GM18951 (cell line): ENCODE measurements at regions not wholly inside any gene's neighbourhood (a gene's known extent, or its start where the extent isn't known, plus 50 kb on each side); places are given as distances from the start of the nearest gene placed in this dataset.

Experiments used
- POLR2A ChIP-seq: IDR thresholded peaks from 4 replicates; pipeline ENCODE4 v1.6.1; 2011; ENCODE audit warnings: mild to moderate bottlenecking; ENCODE audit not compliant: insufficient read length, insufficient read depth; ENCODE audit errors: extremely low read depth
- in situ Hi-C: fragments of 300-500 bp; cut with MboI; formaldehyde crosslinking; loops from one replicate; pipeline ENCODE4 v1.12.0; 2022; ENCODE audit warnings: low sequenced_read_pairs, mixed read lengths, inconsistent platforms; ENCODE audit not compliant: unreplicated experiment

GRCh38 chr10:3238115-3238871 is 65.7 kb upstream of the PITRM1 start:
- in situ Hi-C loops: loop anchor here (25.0 kb wide), 1 partner anchor 1424 kb away; no protein-coding TSS in a partner anchor
- TF ChIP-seq POLR2A: no peak

- no peak for TF ChIP-seq POLR2A
- in situ Hi-C loops: loop anchor here (25.0 kb wide), 1 partner anchor 1425 kb away; no protein-coding TSS in a partner anchor
Observed at GRCh38 chr10:3237530-3237929, 64.9 kb upstream of the PITRM1 start.

GRCh38 chr10:3236644-3237404 is 64.2 kb upstream of the PITRM1 start:
- in situ Hi-C loops: loop anchor here (25.0 kb wide), 1 partner anchor 1425 kb away; no protein-coding TSS in a partner anchor
- TF ChIP-seq POLR2A: no peak

GRCh38 chr10:3235996-3236510 is 63.5 kb upstream of the PITRM1 start:
- in situ Hi-C loops: loop anchor here (25.0 kb wide), 1 partner anchor 1426 kb away; no protein-coding TSS in a partner anchor

GRCh38 chr10:3235395-3235794 is 62.8 kb upstream of the PITRM1 start:
- in situ Hi-C loops: loop anchor here (25.0 kb wide), 1 partner anchor 1427 kb away; no protein-coding TSS in a partner anchor
- TF ChIP-seq POLR2A: no peak

More at GRCh38 chr10:3235996-3236510, 63.5 kb upstream of the PITRM1 start:
- no peak for TF ChIP-seq POLR2A

GRCh38 chr10:3233486-3233990 is 61.0 kb upstream of the PITRM1 start:
- in situ Hi-C loops: loop anchor here (25.0 kb wide), 1 partner anchor 1429 kb away; no protein-coding TSS in a partner anchor

GRCh38 chr10:3231951-3232730 is 59.6 kb upstream of the PITRM1 start:
- in situ Hi-C loops: loop anchor here (25.0 kb wide), 1 partner anchor 1430 kb away; no protein-coding TSS in a partner anchor
- TF ChIP-seq POLR2A: no peak

More at GRCh38 chr10:3233486-3233990, 61.0 kb upstream of the PITRM1 start:
- TF ChIP-seq POLR2A: no peak

GRCh38 chr10:3229815-3230214 is 57.2 kb upstream of the PITRM1 start:
- no peak for TF ChIP-seq POLR2A
- in situ Hi-C loops: loop anchor here (25.0 kb wide), 1 partner anchor 1432 kb away; no protein-coding TSS in a partner anchor

- in situ Hi-C loops: loop anchor here (25.0 kb wide), 1 partner anchor 1434 kb away; no protein-coding TSS in a partner anchor
- no peak for TF ChIP-seq POLR2A
Observed at GRCh38 chr10:3228629-3228945, 56.0 kb upstream of the PITRM1 start.

- in situ Hi-C loops: loop anchor here (25.0 kb wide), 1 partner anchor 1435 kb away; no protein-coding TSS in a partner anchor
- TF ChIP-seq POLR2A: no peak
Observed at GRCh38 chr10:3226960-3227744, 54.6 kb upstream of the PITRM1 start.

- no peak for TF ChIP-seq POLR2A
- in situ Hi-C loops: loop anchor here (25.0 kb wide), 1 partner anchor 1437 kb away; no protein-coding TSS in a partner anchor
Observed at GRCh38 chr10:3225561-3225960, 53.0 kb upstream of the PITRM1 start.
